Left forelimb (tissue), 1 donor: ENCODE measurements at regions not wholly inside any gene's neighbourhood (a gene's known extent, or its start where the extent isn't known, plus 50 kb on each side); places are given as distances from the start of the nearest gene placed in this dataset.

Experiments used
- DNase-seq: peaks from one replicate; pipeline ENCODE4 v3.0.0-alpha.2; 2018; ENCODE audit warnings: low spot score

DNA sequence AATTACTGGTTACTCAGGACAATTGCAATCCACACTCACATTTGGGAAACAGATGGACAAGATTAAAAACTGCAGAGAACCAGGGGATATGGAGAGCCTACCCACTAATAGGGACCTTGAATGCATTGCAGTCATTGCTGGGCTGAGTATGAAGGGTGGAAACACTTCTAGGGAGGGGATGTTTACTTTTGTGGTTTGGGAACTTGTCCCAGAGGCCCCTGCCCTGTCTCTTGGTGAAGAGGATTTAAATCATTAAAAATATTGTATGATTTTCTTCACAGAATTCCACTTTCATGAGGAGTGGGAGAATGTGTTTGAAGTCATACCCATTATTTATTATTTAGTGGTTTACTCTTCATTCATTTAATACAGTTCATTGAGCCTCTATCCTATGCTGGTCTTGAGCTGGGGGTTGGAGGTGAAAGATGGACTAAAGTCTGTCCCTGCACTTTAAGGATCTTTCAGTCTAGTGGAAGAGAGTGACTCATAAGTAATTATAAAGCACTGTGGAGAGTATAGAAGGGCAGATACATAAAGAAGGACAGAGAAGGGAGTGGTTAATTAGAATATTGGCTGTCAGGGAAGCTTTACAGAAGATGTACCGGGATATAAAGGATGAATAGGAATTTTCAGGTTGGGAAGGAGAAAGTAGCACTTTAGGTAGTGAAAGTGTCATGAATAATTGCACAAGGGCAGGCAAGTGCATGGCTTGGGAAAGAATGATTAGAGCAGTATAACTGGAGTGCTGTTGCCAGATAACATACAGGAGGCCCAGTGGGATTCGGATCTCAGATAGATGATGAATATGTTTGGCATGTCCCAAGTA lies 313.4 kb downstream of the LPIN1 start:
- DNase-seq, result no peak

- DNase-seq, result no peak
These were observed 314.5 kb downstream of the LPIN1 start for GRCh38 chr2:12060886-12061285.

DNA sequence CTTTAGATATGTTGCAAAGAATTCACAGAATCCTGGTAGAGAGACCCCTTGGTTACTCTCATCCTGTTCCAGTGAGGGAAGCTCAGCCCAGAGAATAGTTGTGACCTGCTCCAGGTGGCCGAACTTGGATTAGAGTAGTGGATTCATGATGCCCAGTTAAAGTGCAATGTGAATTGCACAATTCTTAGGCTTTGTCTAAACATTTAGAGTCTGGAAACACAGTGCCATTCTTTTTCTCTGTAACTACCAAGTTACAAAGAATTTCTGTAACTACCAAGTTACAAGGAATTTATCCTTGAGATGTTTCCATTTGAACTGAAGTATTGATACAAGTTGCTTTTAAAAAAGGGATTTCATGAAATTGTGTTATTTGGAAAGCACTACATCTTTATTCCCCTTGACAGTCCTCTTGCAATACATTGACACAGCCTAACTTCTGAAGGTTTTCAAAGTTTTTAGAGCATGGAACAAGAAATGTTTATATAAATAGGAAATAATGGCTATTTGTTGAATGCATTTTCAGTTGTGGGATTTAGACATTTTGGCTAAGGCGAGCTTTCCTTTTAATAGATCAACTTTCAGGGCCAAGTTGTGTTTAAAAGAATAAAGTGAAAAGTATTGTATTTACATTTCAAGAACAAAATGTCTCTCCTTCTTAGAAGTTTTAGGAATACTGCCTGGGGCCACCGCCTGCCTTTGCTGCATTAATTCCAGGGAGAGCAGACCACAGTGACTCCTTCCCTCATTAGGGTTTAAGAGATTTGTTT lies 315.0 kb downstream of the LPIN1 start:
- DNase-seq, result no peak

DNA sequence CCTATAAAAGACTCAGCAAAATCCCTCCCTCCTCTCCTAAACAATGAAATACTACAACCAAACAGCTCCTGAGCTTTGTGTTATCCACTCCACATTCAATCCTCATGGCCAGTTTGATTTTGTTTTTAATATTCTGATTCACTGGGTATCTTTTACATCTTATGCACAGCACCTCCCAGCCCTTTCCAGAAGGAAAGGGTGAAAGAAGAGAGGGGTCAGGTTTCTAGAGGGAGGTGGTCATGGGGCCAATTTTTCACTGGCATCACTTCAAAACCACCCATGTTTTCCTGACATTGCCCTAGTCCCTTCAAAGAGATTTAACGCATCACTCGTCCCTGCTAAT lies 315.6 kb downstream of the LPIN1 start:
- no peak for DNase-seq

DNA sequence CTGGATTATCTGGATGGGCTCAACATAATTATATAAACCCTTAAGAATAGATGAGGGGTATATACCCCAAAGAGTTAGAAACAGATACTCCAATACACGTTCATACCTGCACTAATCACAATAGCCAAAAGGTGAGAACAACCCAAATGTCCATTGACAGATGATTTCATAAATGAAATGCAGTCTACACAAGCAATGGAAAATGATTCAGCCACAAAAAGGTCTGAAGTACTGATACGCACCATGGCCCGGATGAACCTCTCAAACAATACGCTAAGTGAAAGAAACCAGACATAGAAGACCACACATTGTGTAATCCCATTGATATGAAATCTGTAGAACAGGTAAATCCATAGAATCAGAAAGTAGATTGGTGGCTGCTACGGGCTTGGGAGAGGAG lies 316.8 kb downstream of the LPIN1 start:
- no peak for DNase-seq

- DNase-seq, result no peak
These were observed 317.7 kb downstream of the LPIN1 start for GRCh38 chr2:12064153-12064552.

- DNase-seq, result no peak
These were observed 319.7 kb downstream of the LPIN1 start for GRCh38 chr2:12066116-12066515.

GRCh38 chr2:12066986-12067385 lies 320.6 kb downstream of the LPIN1 start:
- no peak for DNase-seq

DNA sequence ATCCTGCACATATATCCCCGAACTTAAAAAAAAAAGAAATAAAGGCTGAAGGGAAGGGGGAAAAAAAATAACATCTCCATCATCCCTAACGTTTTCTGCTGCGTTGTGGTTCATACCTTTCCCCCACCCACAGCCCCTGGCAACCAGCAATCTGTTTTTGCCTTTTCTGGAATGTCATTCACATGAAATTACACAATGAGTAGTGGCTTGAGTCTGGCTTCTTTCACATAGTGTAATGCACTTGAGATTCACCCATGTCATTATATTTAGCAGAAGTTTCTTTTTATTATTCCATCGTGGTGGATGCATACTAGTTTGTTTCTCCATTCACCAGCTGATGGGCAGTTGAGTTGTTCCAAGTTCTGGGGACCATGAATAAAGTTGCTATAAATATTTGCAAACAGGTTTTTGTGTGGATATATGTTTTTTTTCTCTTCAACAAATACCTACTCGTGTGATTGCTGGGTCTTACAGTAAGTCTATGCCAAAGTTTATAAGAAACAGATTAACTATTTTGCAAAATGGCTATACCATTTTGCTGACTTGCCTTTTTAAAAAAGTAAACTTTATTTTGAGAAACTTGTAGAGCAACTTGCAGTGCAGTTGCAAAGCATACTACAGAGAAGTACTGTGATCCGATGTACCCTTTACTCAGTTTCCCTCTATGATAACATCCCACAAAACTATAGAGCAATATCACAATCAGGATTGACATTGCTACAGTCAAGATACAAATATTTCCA lies 322.5 kb downstream of the LPIN1 start:
- DNase-seq, result no peak

DNA sequence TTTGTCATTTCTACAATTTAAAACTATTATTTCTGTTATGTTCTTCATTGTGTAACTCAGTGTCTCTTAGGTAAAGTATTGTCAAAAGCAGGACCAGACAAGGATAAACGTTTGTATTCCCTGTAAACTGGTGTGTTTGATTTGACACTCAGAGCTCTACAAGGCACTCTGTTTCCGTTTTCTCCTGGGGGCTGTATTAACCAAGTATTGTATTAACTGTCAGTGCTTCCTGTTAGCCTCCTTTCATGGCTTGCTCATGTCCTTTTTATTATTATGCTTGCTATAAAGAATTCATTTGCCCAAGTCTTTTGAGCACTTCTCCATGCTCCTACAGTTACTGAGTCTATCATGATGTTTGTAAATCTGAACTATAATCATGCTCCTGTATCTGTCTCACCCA lies 323.7 kb downstream of the LPIN1 start:
- DNase-seq, result no peak

GRCh38 chr2:12070581-12070980 lies 324.1 kb downstream of the LPIN1 start:
- no peak for DNase-seq

- no peak for DNase-seq
These were observed 324.9 kb downstream of the LPIN1 start for GRCh38 chr2:12071318-12071717.

GRCh38 chr2:12073217-12073852 lies 326.9 kb downstream of the LPIN1 start:
- no peak for DNase-seq

- DNase-seq, result no peak
These were observed 327.9 kb downstream of the LPIN1 start for GRCh38 chr2:12074126-12074844.

DNA sequence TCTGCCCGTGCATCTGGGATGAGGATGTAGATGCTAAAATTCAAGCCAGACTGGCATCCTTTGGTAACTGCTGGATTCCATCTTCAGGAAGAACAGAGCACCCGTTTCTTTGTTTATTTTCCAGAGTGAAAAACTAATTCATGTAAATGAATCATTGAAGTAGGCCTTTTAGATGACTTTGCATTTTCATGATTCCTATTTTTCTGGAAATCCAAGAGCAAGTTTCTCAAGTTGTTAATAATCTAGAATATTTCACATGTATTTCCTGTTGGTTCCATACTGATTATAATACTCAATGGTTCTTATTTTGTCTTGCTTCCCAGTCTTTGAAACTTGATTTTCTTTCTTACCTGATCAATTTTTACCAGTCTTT lies 328.4 kb downstream of the LPIN1 start:
- no peak for DNase-seq

GRCh38 chr2:12075603-12076002 lies 329.2 kb downstream of the LPIN1 start:
- no peak for DNase-seq

- no peak for DNase-seq
These were observed 330.4 kb downstream of the LPIN1 start for GRCh38 chr2:12076810-12077209.

- no peak for DNase-seq
These were observed 333.9 kb downstream of the LPIN1 start for GRCh38 chr2:12080360-12080759.

GRCh38 chr2:12081481-12082210 lies 335.2 kb downstream of the LPIN1 start:
- no peak for DNase-seq

- DNase-seq, result no peak
These were observed 336.7 kb downstream of the LPIN1 start for GRCh38 chr2:12083081-12083581.
